ENCODE measurements at regions not wholly inside any gene's neighbourhood (a gene's known extent, or its start where the extent isn't known, plus 50 kb on each side); places are given as distances from the start of the nearest gene placed in this dataset.

DNA sequence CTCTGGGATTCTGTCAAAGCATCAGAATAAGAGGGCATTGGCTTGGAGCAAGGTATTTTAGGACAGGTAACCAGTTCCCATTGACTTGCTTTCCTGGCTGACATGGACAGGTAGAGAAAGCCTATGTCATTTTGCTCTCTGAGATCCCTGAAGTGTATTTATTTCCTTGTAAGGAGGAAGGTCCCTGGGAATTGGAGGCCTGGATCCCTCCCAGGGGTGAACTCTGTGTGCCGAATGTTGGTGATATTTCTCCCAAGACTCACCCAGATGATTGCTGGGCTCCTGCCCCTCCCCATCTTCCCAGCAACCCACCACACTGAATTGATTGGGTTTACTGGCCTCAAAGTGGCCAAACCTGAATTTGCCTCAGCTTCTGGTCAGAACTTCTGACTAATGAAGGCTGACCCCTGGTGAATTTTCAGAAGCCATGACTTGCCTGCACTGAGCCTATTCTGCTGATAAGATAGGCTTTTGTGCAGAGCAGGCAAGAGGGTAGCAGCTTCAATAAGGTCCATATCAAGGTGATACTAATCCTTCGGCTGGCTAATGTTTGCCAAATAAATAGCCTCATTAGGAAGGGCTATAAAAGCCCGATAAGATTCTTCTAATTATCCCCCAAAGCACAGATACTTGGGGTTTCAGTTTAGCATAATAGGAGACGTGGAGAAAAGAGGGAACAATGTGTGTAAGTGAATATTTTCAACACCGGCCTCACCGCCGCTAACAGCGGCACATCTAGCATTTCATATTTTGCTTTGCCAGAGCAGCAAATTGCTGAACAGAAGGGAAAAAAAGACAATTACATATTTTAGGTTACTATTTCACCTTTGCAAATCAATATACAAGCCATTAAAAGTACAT is 152.9 kb upstream of the PITX1 start:
- TF ChIP-seq, protein P1, sequence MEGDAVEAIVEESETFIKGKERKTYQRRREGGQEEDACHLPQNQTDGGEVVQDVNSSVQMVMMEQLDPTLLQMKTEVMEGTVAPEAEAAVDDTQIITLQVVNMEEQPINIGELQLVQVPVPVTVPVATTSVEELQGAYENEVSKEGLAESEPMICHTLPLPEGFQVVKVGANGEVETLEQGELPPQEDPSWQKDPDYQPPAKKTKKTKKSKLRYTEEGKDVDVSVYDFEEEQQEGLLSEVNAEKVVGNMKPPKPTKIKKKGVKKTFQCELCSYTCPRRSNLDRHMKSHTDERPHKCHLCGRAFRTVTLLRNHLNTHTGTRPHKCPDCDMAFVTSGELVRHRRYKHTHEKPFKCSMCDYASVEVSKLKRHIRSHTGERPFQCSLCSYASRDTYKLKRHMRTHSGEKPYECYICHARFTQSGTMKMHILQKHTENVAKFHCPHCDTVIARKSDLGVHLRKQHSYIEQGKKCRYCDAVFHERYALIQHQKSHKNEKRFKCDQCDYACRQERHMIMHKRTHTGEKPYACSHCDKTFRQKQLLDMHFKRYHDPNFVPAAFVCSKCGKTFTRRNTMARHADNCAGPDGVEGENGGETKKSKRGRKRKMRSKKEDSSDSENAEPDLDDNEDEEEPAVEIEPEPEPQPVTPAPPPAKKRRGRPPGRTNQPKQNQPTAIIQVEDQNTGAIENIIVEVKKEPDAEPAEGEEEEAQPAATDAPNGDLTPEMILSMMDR (optimal IDR thresholded peaks at IDR 0.05 in 1 of 3, IDR thresholded peaks at IDR 0.05 in 1 of 3, conservative IDR thresholded peaks at IDR 0.05 in 1 of 3; ENCODE audit: extremely low read depth in 1 of 3, insufficient read depth in 2 of 3, low read length in 3 of 3) = no peak
- TF ChIP-seq EZH2 (IDR thresholded peaks at IDR 0.05; ENCODE audit: low read length) = no peak
